RWPE1 (cell line): ENCODE measurements at regions not wholly inside any gene's neighbourhood (a gene's known extent, or its start where the extent isn't known, plus 50 kb on each side); places are given as distances from the start of the nearest gene placed in this dataset.

Experiments used
- CTCF ChIA-PET: fragments of 350-600 bp; sonication (Branson Sonifier 250); formaldehyde crosslinking; extraction: SDS; loops from one replicate; lab custom pipeline; 2021; lab: Yijun Ruan, JAX
- POLR2A ChIA-PET: fragments of 400-600 bp; formaldehyde crosslinking; extraction: SDS; loops from one replicate; lab custom pipeline; 2020; ENCODE audit warnings: antibody characterized with exemption; ENCODE audit not compliant: low non-redundant PET; lab: Yijun Ruan, JAX
- DNase-seq: peaks from one replicate; pipeline ENCODE4 v3.0.0; 2012; ENCODE audit warnings: low spot score
- H3K27ac ChIP-seq: fragments of 450-650 bp; 2 replicates; pipeline ENCODE4 v1.5.1; 2017
- TF ChIP-seq, protein P1 (sequence below): fragments of 450-650 bp; conservative IDR thresholded peaks from 2 replicates; pipeline ENCODE4 v1.5.1; 2017; ENCODE audit warnings: low read depth, mild to moderate bottlenecking

DNA sequence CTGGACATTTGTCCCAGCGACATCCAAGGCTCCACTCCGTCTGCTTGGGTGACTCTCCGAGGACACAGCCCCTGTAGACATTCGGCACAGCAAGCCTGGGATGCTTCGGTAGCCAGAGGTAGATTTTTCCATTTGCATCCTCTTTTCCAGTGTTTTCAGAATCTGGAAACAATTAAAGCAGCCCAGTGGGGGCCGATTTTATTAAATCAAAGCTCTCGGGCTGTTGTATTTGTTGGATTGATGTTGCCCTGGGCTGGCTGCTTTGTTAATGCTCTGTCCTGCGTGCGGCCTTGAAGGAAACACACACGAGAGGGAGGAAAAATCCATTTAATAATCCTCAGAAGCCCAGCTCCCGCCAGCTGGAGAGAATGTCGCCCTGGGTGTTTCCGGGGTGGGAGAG, 158.1 kb upstream of the CIBAR2 start:
- TF ChIP-seq, protein P1, sequence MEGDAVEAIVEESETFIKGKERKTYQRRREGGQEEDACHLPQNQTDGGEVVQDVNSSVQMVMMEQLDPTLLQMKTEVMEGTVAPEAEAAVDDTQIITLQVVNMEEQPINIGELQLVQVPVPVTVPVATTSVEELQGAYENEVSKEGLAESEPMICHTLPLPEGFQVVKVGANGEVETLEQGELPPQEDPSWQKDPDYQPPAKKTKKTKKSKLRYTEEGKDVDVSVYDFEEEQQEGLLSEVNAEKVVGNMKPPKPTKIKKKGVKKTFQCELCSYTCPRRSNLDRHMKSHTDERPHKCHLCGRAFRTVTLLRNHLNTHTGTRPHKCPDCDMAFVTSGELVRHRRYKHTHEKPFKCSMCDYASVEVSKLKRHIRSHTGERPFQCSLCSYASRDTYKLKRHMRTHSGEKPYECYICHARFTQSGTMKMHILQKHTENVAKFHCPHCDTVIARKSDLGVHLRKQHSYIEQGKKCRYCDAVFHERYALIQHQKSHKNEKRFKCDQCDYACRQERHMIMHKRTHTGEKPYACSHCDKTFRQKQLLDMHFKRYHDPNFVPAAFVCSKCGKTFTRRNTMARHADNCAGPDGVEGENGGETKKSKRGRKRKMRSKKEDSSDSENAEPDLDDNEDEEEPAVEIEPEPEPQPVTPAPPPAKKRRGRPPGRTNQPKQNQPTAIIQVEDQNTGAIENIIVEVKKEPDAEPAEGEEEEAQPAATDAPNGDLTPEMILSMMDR = no peak
- ChIA-PET POLR2A (no interaction called here), CTCF (interaction anchor here (0.6 kb wide), 1 partner anchor 551 kb away, joined by 3 read pairs; no protein-coding TSS in a partner anchor)
- H3K27ac ChIP-seq = no peak overlapping the region
- no peak for DNase-seq

DNA sequence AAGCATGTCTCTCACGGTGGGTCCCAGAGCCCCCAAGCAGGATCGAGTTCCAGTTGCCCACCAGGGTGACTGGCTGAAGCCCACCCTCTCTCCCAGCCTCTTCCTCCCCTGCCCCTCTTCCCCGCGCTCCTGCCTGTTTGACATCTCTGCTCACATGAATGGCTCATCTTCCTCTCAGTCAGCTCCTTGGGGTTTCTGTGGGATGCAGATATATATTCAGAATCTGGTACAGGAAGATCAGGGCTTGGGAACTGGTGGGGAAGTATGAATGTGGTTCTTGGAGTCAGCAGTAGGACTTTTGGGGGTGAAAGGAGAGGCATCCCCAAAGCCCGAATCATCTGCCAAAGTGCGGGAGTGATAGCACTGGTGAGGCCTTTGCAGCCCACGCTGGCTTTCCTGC, 158.9 kb upstream of the CIBAR2 start:
- TF ChIP-seq, protein P1 = no peak
- ChIA-PET CTCF (no interaction called here), POLR2A (no interaction called here)
- H3K27ac ChIP-seq = no peak overlapping the region
- no peak for DNase-seq

DNA sequence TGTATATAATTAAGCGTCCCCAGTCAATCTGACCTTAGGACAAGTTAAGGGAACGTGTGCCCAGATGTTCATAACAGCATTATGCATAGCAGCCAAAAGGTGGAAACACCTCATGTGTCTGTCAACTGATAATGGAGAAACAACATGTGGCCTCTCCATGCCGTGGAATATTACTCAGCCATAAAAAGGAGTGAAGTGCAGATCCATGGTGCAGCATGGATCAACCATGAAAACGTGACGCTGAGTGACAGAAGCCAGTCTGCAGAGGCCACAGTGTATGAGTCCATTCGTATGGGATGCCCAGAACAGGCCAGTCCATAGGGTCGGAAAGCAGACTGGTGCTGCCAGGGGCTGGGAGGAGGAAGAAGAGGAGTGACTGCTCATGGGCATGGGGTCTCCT, 161.0 kb upstream of the CIBAR2 start:
- CTCF ChIA-PET = interaction anchor here (0.7 kb wide), 1 partner anchor 124 kb away, joined by 3 read pairs; no protein-coding TSS in a partner anchor
- no peak overlapping the region for H3K27ac ChIP-seq
- TF ChIP-seq, protein P1 = no peak
- POLR2A ChIA-PET = no interaction called here
- no peak for DNase-seq

DNA sequence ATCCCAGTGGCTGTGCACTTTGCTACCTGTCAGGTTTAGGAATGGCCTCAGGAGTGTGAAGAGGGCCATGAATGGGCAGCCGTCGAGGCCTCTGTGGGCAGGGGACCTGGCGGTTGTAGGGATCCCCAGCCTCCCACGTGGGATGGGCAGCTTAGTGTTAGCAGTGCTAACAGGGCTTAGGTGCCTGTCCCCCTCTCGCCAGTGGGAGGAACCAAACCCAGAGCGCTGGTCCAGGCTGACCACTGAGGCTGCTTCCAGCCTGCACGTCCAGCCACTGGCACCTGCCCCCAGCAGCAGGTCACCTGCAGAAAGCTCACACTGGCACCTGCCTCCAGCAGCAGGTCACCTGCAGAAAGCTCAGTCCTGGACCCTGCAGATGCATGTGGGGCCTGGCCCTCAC, 162.2 kb upstream of the CIBAR2 start:
- H3K27ac ChIP-seq = no peak overlapping the region
- POLR2A ChIA-PET = no interaction called here
- CTCF ChIA-PET = interaction anchor here (0.5 to 1.7 kb wide), 7 partner anchors 22 to 1187 kb away, joined by 3 to 6 read pairs (median 4); no protein-coding TSS in a partner anchor
- DNase-seq = no peak
- TF ChIP-seq, protein P1 = no peak

DNA sequence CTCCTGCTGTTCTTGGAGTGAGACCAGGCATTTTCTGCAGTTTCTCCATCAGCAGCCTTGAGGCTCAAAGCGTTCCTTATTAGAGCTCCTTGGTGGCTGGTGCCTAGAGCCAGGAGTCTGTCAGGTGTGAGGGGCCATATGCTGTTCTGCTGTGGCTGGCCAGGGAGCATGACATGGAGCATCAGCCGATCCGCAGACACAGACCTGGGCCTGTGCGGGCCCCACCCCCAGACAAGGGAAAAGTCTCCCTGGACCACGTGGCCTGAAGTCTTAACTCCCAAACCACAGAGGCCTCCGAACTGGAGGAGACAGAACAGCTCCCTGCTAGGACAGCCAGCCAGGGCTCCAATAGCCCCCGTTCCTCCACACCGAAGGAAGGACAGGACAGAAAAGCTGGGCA, 162.7 kb upstream of the CIBAR2 start:
- no peak for DNase-seq
- TF ChIP-seq, protein P1 = no peak
- ChIA-PET CTCF (interaction anchor here (0.5 to 1.7 kb wide), 12 partner anchors 11 to 1187 kb away, joined by 3 to 6 read pairs (median 4); no protein-coding TSS in a partner anchor), POLR2A (no interaction called here)
- no peak overlapping the region for H3K27ac ChIP-seq

DNA sequence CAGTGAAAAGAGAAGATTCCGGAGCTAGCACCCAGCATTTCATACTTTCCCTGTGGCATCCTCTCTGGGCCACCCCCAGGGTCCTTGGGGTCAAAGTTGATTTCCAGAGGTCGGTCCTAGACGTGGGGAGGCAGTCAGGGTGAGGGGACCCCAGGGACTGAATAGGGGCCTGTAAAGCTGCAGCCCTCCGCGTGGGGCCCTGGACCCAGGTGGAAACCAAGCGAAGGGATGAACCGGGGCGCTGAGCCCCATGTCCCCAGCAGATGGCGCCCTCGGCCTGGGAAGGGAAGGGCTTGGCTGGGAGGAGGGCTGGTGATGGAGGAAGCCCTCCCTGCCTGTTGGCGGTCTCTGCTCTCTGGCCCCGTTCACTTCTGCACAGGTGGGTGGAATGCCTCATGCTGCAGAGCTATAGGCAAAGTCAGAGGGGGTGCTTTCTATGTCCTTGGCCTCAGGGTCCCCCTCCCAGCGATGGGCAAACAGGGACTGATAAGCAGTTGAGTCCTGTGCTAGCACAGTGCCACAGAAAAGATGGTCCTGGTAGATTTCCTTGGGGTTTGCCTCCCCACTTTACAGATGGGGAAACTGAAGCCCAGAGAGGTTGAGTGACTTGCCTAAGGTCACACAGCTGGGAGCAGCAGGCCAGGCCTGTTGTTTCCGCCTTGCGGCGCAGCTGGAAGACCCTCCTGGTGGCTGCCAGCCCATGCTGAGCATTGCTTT, 163.4 kb upstream of the CIBAR2 start:
- CTCF ChIA-PET = interaction anchor here (0.5 to 1.7 kb wide), 15 partner anchors 11 to 712 kb away, joined by 3 to 6 read pairs (median 4); no protein-coding TSS in a partner anchor
- TF ChIP-seq, protein P1 = peak; percentile 94
- POLR2A ChIA-PET = no interaction called here
- peak; percentile 75 for DNase-seq
- H3K27ac ChIP-seq = no peak overlapping the region
